ENCODE measurements at regions not wholly inside any gene's neighbourhood (a gene's known extent, or its start where the extent isn't known, plus 50 kb on each side); places are given as distances from the start of the nearest gene placed in this dataset.

GRCh38 chr2:155377266-155377680 is 678.8 kb downstream of the KCNJ3 start:
- Mint-ChIP-seq H3K4me3 (no peak overlapping the region), H3K9me3 (no peaks in the 10 kb centered on the region), H3K36me3 (ENCODE audit: low read depth) (no peaks in the 10 kb centered on the region), H3K4me1 (ENCODE audit: low read depth) (no peaks in the 10 kb centered on the region), H3K27ac (no peak overlapping the region), H3K27me3 (no peaks in the 10 kb centered on the region)
- intact Hi-C loops (cut with micrococcal nuclease) = loop anchor here (1.0 to 10.0 kb wide), 4 partner anchors 439 to 1678 kb away; no protein-coding TSS in a partner anchor

- no peaks in the 10 kb centered on the region for H3K9me3 Mint-ChIP-seq
- intact Hi-C loops (cut with micrococcal nuclease) = loop anchor here (1.0 to 10.0 kb wide), 5 partner anchors 952 to 1820 kb away; no protein-coding TSS in a partner anchor
Observed at GRCh38 chr2:155372969-155373368, 674.5 kb downstream of the KCNJ3 start.

GRCh38 chr2:155368934-155369333 is 670.4 kb downstream of the KCNJ3 start:
- no peaks in the 10 kb centered on the region for H3K36me3 Mint-ChIP-seq (ENCODE audit: low read depth)
- no peaks in the 10 kb centered on the region for H3K4me1 Mint-ChIP-seq (ENCODE audit: low read depth)
- no peaks in the 10 kb centered on the region for H3K27me3 Mint-ChIP-seq
- intact Hi-C loops (cut with micrococcal nuclease) = no loop called here
- no peak overlapping the region for H3K4me3 Mint-ChIP-seq
- no peaks in the 10 kb centered on the region for H3K9me3 Mint-ChIP-seq
- H3K27ac Mint-ChIP-seq = no peak overlapping the region

More at GRCh38 chr2:155372969-155373368, 674.5 kb downstream of the KCNJ3 start:
- Mint-ChIP-seq H3K27me3 (no peaks in the 10 kb centered on the region), H3K27ac (no peak overlapping the region), H3K4me3 (no peak overlapping the region), H3K36me3 (ENCODE audit: low read depth) (no peaks in the 10 kb centered on the region), H3K4me1 (ENCODE audit: low read depth) (no peaks in the 10 kb centered on the region)

- intact Hi-C loops (cut with micrococcal nuclease) = no loop called here
- H3K4me1 Mint-ChIP-seq (ENCODE audit: low read depth) = no peaks in the 10 kb centered on the region
- no peak overlapping the region for H3K4me3 Mint-ChIP-seq
- peaks cover 11% of the 10 kb centered on the region for H3K9me3 Mint-ChIP-seq
- H3K27me3 Mint-ChIP-seq = no peaks in the 10 kb centered on the region
- H3K27ac Mint-ChIP-seq = no peak overlapping the region
- H3K36me3 Mint-ChIP-seq (ENCODE audit: low read depth) = no peaks in the 10 kb centered on the region
Observed at GRCh38 chr2:155364766-155365165, 666.3 kb downstream of the KCNJ3 start.

GRCh38 chr2:155363349-155363888 is 664.9 kb downstream of the KCNJ3 start:
- Mint-ChIP-seq H3K36me3 (ENCODE audit: low read depth) (no peaks in the 10 kb centered on the region), H3K4me3 (no peak overlapping the region), H3K9me3 (peaks cover 14% of the 10 kb centered on the region), H3K27ac (no peak overlapping the region), H3K4me1 (ENCODE audit: low read depth) (no peaks in the 10 kb centered on the region), H3K27me3 (no peaks in the 10 kb centered on the region)
- intact Hi-C loops (cut with micrococcal nuclease) = no loop called here

GRCh38 chr2:155357172-155357571 is 658.7 kb downstream of the KCNJ3 start:
- H3K4me1 Mint-ChIP-seq (ENCODE audit: low read depth) = no peaks in the 10 kb centered on the region
- no peak overlapping the region for H3K4me3 Mint-ChIP-seq
- H3K9me3 Mint-ChIP-seq = peaks cover 23% of the 10 kb centered on the region
- no peaks in the 10 kb centered on the region for H3K36me3 Mint-ChIP-seq (ENCODE audit: low read depth)
- H3K27ac Mint-ChIP-seq = no peak overlapping the region
- intact Hi-C loops (cut with micrococcal nuclease) = no loop called here
- no peaks in the 10 kb centered on the region for H3K27me3 Mint-ChIP-seq

- no peak overlapping the region for H3K27ac Mint-ChIP-seq
Observed at GRCh38 chr2:155356250-155356649, 657.8 kb downstream of the KCNJ3 start.

GRCh38 chr2:155350783-155351580 is 652.5 kb downstream of the KCNJ3 start:
- intact Hi-C loops (cut with micrococcal nuclease) = no loop called here
- Mint-ChIP-seq H3K36me3 (ENCODE audit: low read depth) (no peaks in the 10 kb centered on the region), H3K4me1 (ENCODE audit: low read depth) (no peaks in the 10 kb centered on the region), H3K27ac (no peak overlapping the region), H3K27me3 (no peaks in the 10 kb centered on the region), H3K4me3 (no peak overlapping the region), H3K9me3 (peaks cover 19% of the 10 kb centered on the region)

More at GRCh38 chr2:155356250-155356649, 657.8 kb downstream of the KCNJ3 start:
- no peaks in the 10 kb centered on the region for H3K4me1 Mint-ChIP-seq (ENCODE audit: low read depth)
- H3K9me3 Mint-ChIP-seq = peaks cover 23% of the 10 kb centered on the region
- H3K4me3 Mint-ChIP-seq = no peak overlapping the region
- intact Hi-C loops (cut with micrococcal nuclease) = no loop called here
- no peaks in the 10 kb centered on the region for H3K36me3 Mint-ChIP-seq (ENCODE audit: low read depth)
- no peaks in the 10 kb centered on the region for H3K27me3 Mint-ChIP-seq

GRCh38 chr2:155332016-155332415 is 633.5 kb downstream of the KCNJ3 start:
- Mint-ChIP-seq H3K9me3 (no peaks in the 10 kb centered on the region), H3K27ac (no peak overlapping the region), H3K36me3 (ENCODE audit: low read depth) (no peaks in the 10 kb centered on the region), H3K4me3 (no peak overlapping the region), H3K27me3 (no peaks in the 10 kb centered on the region), H3K4me1 (ENCODE audit: low read depth) (no peaks in the 10 kb centered on the region)
- intact Hi-C loops (cut with micrococcal nuclease) = no loop called here

- intact Hi-C loops (cut with micrococcal nuclease) = no loop called here
- H3K27me3 Mint-ChIP-seq = no peaks in the 10 kb centered on the region
Observed at GRCh38 chr2:155320236-155320635, 621.7 kb downstream of the KCNJ3 start.

GRCh38 chr2:155318710-155319109 is 620.2 kb downstream of the KCNJ3 start:
- no peaks in the 10 kb centered on the region for H3K9me3 Mint-ChIP-seq

More at GRCh38 chr2:155320236-155320635, 621.7 kb downstream of the KCNJ3 start:
- Mint-ChIP-seq H3K27ac (no peak overlapping the region), H3K4me1 (ENCODE audit: low read depth) (no peaks in the 10 kb centered on the region), H3K4me3 (no peak overlapping the region), H3K9me3 (no peaks in the 10 kb centered on the region), H3K36me3 (ENCODE audit: low read depth) (no peaks in the 10 kb centered on the region)

GRCh38 chr2:155315768-155316167 is 617.3 kb downstream of the KCNJ3 start:
- intact Hi-C loops (cut with micrococcal nuclease) = no loop called here
- H3K4me3 Mint-ChIP-seq = no peak overlapping the region

More at GRCh38 chr2:155318710-155319109, 620.2 kb downstream of the KCNJ3 start:
- no peaks in the 10 kb centered on the region for H3K27me3 Mint-ChIP-seq
- intact Hi-C loops (cut with micrococcal nuclease) = no loop called here
- no peaks in the 10 kb centered on the region for H3K4me1 Mint-ChIP-seq (ENCODE audit: low read depth)
- no peak overlapping the region for H3K27ac Mint-ChIP-seq
- H3K4me3 Mint-ChIP-seq = no peak overlapping the region
- no peaks in the 10 kb centered on the region for H3K36me3 Mint-ChIP-seq (ENCODE audit: low read depth)

GRCh38 chr2:155310589-155310988 is 612.1 kb downstream of the KCNJ3 start:
- Mint-ChIP-seq H3K4me1 (ENCODE audit: low read depth) (no peaks in the 10 kb centered on the region), H3K4me3 (no peak overlapping the region), H3K36me3 (ENCODE audit: low read depth) (no peaks in the 10 kb centered on the region), H3K9me3 (no peaks in the 10 kb centered on the region), H3K27ac (no peak overlapping the region), H3K27me3 (no peaks in the 10 kb centered on the region)
- intact Hi-C loops (cut with micrococcal nuclease) = loop anchor here (5.0 kb wide), 1 partner anchor 858 kb away; no protein-coding TSS in a partner anchor

More at GRCh38 chr2:155315768-155316167, 617.3 kb downstream of the KCNJ3 start:
- H3K27ac Mint-ChIP-seq = no peak overlapping the region
- H3K36me3 Mint-ChIP-seq (ENCODE audit: low read depth) = no peaks in the 10 kb centered on the region
- no peaks in the 10 kb centered on the region for H3K4me1 Mint-ChIP-seq (ENCODE audit: low read depth)
- no peaks in the 10 kb centered on the region for H3K27me3 Mint-ChIP-seq
- H3K9me3 Mint-ChIP-seq = no peaks in the 10 kb centered on the region

- intact Hi-C loops (cut with micrococcal nuclease) = no loop called here
- no peak overlapping the region for H3K4me3 Mint-ChIP-seq
Observed at GRCh38 chr2:155309483-155309882, 611.0 kb downstream of the KCNJ3 start.

More at GRCh38 chr2:155309483-155309882, 611.0 kb downstream of the KCNJ3 start:
- Mint-ChIP-seq H3K4me1 (ENCODE audit: low read depth) (no peaks in the 10 kb centered on the region), H3K27ac (no peak overlapping the region), H3K36me3 (ENCODE audit: low read depth) (no peaks in the 10 kb centered on the region), H3K27me3 (no peaks in the 10 kb centered on the region), H3K9me3 (no peaks in the 10 kb centered on the region)

Measured in dendritic cell treated with granulocyte-macrophage colony-stimulating factor and Interleukin-4, amounts not matched to agents 40 ng/mL and 50 ng/mL, for 4 days (primary cell).